ENCODE measurements at regions not wholly inside any gene's neighbourhood (a gene's known extent, or its start where the extent isn't known, plus 50 kb on each side); places are given as distances from the start of the nearest gene placed in this dataset.

- no peak for TF ChIP-seq SPI1 (IDR thresholded peaks at IDR 0.05; ENCODE audit: borderline replicate concordance, low read depth)
- Histone ChIP-seq H3K27me3 (ENCODE audit: insufficient read depth, poor library complexity, severe bottlenecking) (no peaks in the 10 kb centered on the region), H3K4me3 (replicated peaks; ENCODE audit: insufficient read depth, low read length) (no peak overlapping the region), H3K27ac (replicated peaks) (no peak overlapping the region)
- no peak for DNase-seq (ENCODE audit: low read depth in 1 of 2, low spot score in 1 of 2)
These were observed 143.9 kb upstream of the TMEM132C start for GRCh38 chr12:128123096-128123495.

GRCh38 chr12:128131955-128132354, 135.0 kb upstream of the TMEM132C start:
- H3K27me3 ChIP-seq (ENCODE audit: insufficient read depth, poor library complexity, severe bottlenecking), result no peaks in the 10 kb centered on the region
- H3K27ac ChIP-seq (replicated peaks), result no peak overlapping the region
- no peak for DNase-seq (ENCODE audit: low read depth in 1 of 2, low spot score in 1 of 2)
- H3K4me3 ChIP-seq (replicated peaks; ENCODE audit: insufficient read depth, low read length), result no peak overlapping the region
- TF ChIP-seq POLR2AphosphoS5 (IDR thresholded peaks at IDR 0.05; ENCODE audit: low read depth), result no peak
- no peak for TF ChIP-seq REST (IDR thresholded peaks at IDR 0.05; ENCODE audit: insufficient replicate concordance, low read depth)
- TF ChIP-seq CTCF (IDR thresholded peaks at IDR 0.05; ENCODE audit: insufficient read depth, low read length), result no peak
- no peak for TF ChIP-seq SPI1 (IDR thresholded peaks at IDR 0.05; ENCODE audit: borderline replicate concordance, low read depth)
- TF ChIP-seq GABPA (IDR thresholded peaks at IDR 0.05; ENCODE audit: low read depth), result no peak

GRCh38 chr12:128133321-128134073, 133.5 kb upstream of the TMEM132C start:
- no peak overlapping the region for H3K4me3 ChIP-seq (replicated peaks; ENCODE audit: insufficient read depth, low read length)
- DNase-seq (ENCODE audit: low read depth in 1 of 2, low spot score in 1 of 2), result no peak
- TF ChIP-seq SPI1 (IDR thresholded peaks at IDR 0.05; ENCODE audit: borderline replicate concordance, low read depth), result no peak
- no peak for TF ChIP-seq CTCF (IDR thresholded peaks at IDR 0.05; ENCODE audit: insufficient read depth, low read length)
- no peak for TF ChIP-seq REST (IDR thresholded peaks at IDR 0.05; ENCODE audit: insufficient replicate concordance, low read depth)
- no peak for TF ChIP-seq POLR2AphosphoS5 (IDR thresholded peaks at IDR 0.05; ENCODE audit: low read depth)
- no peak for TF ChIP-seq GABPA (IDR thresholded peaks at IDR 0.05; ENCODE audit: low read depth)
- H3K27ac ChIP-seq (replicated peaks), result no peak overlapping the region
- H3K27me3 ChIP-seq (ENCODE audit: insufficient read depth, poor library complexity, severe bottlenecking), result no peaks in the 10 kb centered on the region

- no peak overlapping the region for H3K4me3 ChIP-seq (replicated peaks; ENCODE audit: insufficient read depth, low read length)
- no peak for TF ChIP-seq SPI1 (IDR thresholded peaks at IDR 0.05; ENCODE audit: borderline replicate concordance, low read depth)
- TF ChIP-seq POLR2AphosphoS5 (IDR thresholded peaks at IDR 0.05; ENCODE audit: low read depth), result no peak
- TF ChIP-seq GABPA (IDR thresholded peaks at IDR 0.05; ENCODE audit: low read depth), result no peak
- no peak for TF ChIP-seq CTCF (IDR thresholded peaks at IDR 0.05; ENCODE audit: insufficient read depth, low read length)
- no peaks in the 10 kb centered on the region for H3K27me3 ChIP-seq (ENCODE audit: insufficient read depth, poor library complexity, severe bottlenecking)
- no peak overlapping the region for H3K27ac ChIP-seq (replicated peaks)
- no peak for DNase-seq (ENCODE audit: low read depth in 1 of 2, low spot score in 1 of 2)
These were observed 129.8 kb upstream of the TMEM132C start for GRCh38 chr12:128137140-128137539.

All from HL-60 (cell line).